ENCODE measurements at regions not wholly inside any gene's neighbourhood (a gene's known extent, or its start where the extent isn't known, plus 50 kb on each side); places are given as distances from the start of the nearest gene placed in this dataset.
A peak's percentile ranks its signal among the peaks of the same experiment; 100 is the strongest.

DNA sequence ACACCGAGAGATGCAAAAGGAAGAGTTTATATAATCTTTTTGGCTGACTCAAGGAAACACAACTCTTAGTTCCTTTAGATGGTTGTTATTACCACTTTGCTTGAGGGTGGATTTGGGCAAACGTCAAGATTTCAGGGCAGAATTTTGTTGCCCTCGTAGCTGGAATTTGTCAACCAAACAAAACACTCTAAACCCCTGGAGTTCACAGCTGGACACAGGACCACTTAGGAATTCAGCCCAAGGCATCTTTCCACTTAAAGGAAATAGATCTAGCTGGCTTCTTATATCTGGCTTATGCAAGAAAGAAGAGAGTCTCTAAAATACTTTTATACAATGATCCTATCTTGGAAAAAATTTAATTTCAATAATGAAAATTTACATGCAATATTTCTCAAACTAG lies 237.8 kb upstream of the LRIG3 start:
- no peak overlapping the region for H3K27ac ChIP-seq
- no peak for TF ChIP-seq ZFX (IDR thresholded peaks at IDR 0.05; ENCODE audit: borderline replicate concordance)
- TF ChIP-seq, protein P1, sequence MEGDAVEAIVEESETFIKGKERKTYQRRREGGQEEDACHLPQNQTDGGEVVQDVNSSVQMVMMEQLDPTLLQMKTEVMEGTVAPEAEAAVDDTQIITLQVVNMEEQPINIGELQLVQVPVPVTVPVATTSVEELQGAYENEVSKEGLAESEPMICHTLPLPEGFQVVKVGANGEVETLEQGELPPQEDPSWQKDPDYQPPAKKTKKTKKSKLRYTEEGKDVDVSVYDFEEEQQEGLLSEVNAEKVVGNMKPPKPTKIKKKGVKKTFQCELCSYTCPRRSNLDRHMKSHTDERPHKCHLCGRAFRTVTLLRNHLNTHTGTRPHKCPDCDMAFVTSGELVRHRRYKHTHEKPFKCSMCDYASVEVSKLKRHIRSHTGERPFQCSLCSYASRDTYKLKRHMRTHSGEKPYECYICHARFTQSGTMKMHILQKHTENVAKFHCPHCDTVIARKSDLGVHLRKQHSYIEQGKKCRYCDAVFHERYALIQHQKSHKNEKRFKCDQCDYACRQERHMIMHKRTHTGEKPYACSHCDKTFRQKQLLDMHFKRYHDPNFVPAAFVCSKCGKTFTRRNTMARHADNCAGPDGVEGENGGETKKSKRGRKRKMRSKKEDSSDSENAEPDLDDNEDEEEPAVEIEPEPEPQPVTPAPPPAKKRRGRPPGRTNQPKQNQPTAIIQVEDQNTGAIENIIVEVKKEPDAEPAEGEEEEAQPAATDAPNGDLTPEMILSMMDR (IDR thresholded peaks at IDR 0.05): no peak

DNA sequence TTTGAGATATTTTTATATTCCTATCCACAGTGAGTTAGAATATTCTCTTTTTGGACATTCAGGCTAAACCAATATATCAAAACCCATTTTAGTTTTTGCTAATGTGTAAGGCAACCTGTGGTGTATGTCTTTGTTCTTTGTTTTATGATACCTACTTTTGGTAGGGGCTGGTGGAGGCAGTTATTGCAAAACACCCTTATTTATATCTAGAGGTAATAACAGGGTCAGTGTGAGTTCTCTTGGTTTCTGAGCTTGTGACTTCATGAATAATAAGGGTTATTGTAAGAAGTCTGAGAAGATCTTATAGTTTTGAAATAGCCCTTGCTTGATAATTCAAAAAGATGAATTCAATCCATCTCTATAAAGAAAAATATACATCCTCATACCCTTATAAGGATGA lies 235.1 kb upstream of the LRIG3 start:
- TF ChIP-seq, protein P1 (IDR thresholded peaks at IDR 0.05): no peak
- TF ChIP-seq ZFX (IDR thresholded peaks at IDR 0.05; ENCODE audit: borderline replicate concordance): no peak
- H3K27ac ChIP-seq: no peak overlapping the region

DNA sequence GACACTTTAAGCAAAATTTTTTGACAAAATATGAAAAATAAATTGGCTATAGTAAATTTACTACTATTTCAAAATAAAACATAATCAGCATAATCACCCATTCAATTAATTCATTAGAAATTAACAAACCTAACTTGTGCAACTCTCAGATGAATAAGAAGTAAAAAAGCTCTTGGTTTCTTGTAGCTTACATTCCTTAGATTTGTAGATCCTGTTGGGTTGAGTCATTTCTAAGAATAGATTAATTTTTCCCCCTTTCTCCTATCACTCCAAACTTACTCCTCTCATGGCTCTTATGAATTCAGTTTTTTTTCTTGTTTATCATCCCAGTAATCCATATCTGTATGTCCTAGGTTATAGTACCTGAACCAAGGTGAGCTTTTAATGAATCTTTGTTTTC lies 230.9 kb upstream of the LRIG3 start:
- TF ChIP-seq ZFX (IDR thresholded peaks at IDR 0.05; ENCODE audit: borderline replicate concordance): no peak
- TF ChIP-seq, protein P1 (IDR thresholded peaks at IDR 0.05): no peak
- H3K27ac ChIP-seq: no peak overlapping the region

DNA sequence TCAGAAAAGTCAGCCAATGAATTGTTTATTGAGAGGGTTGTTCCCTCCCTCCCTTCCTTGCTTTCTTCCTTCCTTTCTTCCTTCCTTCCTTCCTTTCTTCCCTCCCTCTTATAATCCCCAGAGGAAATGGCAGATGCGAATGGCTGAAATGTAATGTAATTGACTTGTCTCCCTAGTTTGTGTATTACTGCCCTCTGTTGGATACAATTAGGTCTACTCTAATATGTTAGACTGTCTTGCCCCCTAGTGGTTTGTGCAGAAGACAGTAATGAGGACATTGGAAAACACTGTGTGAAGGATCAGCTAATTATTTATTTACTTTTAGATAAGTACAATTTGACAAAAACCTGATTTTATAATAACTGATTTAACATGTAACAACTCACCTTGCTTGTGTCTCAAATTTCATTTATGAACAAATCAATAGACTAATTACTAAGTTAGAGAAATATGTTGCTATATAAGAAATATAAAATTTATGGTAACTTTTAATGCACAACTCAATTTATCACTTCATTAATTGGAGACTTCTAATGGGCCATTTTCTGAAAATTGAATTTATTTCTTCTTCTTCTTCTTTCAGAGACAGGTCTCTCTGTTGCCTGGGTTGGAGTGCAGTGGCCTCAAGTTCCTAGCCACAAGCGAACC lies 229.8 kb upstream of the LRIG3 start:
- no peak overlapping the region for H3K27ac ChIP-seq
- no peak for TF ChIP-seq ZFX (IDR thresholded peaks at IDR 0.05; ENCODE audit: borderline replicate concordance)
- TF ChIP-seq, protein P1 (IDR thresholded peaks at IDR 0.05): peak; percentile 100

DNA sequence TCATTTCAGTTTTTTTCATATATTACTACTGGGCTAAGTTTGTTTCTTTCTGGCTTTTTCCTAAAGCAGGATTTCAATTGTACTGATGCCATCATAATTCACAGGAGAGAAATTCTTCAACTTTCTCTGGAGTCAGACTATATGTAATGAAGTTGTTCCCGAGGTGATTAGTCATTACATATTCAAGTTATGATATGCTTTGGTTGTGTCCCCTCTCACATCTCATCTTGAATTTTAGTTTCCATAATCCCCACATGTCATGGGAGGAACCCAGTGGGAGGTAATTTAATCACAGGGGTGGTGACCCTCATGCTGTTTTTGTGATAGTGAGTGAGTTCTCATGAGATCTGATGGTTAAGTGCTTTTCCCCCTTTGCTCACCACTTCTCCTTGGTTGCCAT lies 227.5 kb upstream of the LRIG3 start:
- TF ChIP-seq ZFX (IDR thresholded peaks at IDR 0.05; ENCODE audit: borderline replicate concordance): no peak
- TF ChIP-seq, protein P1 (IDR thresholded peaks at IDR 0.05): no peak
- no peak overlapping the region for H3K27ac ChIP-seq

DNA sequence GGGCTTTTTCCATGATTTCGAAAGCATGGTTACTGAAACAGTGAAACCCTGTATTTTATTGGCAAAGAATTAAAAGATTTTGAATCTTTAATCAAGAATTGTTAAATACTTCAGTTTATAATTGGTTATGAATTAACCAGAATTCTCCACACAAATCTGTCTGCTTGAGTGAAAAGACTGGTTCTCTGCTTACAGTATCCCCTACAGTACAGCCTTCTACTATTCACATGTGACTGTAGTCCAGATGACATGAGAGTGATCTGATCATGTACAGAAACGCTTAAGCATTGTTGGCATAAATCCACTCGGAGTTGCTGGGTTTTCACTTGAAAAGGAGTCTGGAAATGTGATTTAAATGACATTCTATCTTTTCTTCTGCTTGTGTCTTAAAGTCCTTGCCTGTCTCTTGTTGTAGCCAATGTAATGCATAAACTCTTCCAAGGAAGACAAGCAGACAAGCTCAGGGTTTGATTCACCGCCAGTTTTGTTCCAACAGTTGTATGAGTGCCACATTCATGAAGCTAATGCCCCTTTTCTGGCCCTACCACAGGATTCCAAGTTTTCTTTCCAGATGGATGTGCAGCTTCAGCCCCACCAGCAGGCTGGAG lies 222.0 kb upstream of the LRIG3 start:
- TF ChIP-seq ZFX (IDR thresholded peaks at IDR 0.05; ENCODE audit: borderline replicate concordance): no peak
- TF ChIP-seq, protein P1 (IDR thresholded peaks at IDR 0.05): no peak
- H3K27ac ChIP-seq: no peak overlapping the region

DNA sequence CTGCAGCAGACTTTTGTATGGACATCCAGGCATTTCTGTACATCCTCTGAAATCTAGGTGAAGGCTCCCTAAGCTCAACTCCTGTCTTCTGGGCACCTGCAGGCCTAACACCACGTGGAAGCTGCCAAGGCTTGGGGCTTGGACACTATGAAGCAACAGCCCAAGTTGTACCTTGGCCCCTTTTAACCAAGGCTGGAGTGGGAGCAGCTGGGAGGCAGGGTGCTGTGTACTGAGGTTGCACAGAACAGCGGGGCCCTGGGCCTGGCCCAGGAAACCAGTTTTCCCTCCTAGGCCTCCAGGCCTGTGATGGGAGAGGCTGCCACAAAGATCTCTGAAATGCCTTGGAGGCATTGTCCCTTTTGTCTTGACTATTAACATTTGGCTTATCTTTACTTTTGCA lies 214.4 kb upstream of the LRIG3 start:
- TF ChIP-seq ZFX (IDR thresholded peaks at IDR 0.05; ENCODE audit: borderline replicate concordance): no peak
- TF ChIP-seq, protein P1 (IDR thresholded peaks at IDR 0.05): no peak

More for the DNA sequence above, 214.4 kb upstream of the LRIG3 start:
- H3K27ac ChIP-seq: no peak overlapping the region

Measured in 22Rv1 (cell line).